ENCODE measurements at regions not wholly inside any gene's neighbourhood (a gene's known extent, or its start where the extent isn't known, plus 50 kb on each side); places are given as distances from the start of the nearest gene placed in this dataset.

DNA sequence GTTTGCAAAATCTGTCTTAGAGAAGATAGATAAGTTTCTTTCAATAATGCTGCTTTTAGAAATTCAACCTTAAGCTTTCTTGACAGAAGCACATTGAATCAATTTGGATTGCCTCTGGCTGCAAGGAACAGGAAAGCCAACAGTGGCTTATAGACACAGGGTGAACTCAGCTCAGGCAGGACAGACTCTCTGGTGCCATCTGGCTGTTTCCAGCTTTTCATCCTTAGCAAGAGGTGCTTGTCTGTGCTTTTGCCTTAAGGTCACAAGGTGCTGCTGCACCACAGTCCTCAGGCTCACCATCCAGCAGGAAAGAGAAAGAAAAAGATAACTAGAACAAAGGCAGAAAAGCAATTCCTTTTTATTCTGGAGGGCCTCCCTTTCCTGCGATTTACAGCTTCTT lies 93.7 kb upstream of the ETS2 start:
- TF ChIP-seq, protein P1, sequence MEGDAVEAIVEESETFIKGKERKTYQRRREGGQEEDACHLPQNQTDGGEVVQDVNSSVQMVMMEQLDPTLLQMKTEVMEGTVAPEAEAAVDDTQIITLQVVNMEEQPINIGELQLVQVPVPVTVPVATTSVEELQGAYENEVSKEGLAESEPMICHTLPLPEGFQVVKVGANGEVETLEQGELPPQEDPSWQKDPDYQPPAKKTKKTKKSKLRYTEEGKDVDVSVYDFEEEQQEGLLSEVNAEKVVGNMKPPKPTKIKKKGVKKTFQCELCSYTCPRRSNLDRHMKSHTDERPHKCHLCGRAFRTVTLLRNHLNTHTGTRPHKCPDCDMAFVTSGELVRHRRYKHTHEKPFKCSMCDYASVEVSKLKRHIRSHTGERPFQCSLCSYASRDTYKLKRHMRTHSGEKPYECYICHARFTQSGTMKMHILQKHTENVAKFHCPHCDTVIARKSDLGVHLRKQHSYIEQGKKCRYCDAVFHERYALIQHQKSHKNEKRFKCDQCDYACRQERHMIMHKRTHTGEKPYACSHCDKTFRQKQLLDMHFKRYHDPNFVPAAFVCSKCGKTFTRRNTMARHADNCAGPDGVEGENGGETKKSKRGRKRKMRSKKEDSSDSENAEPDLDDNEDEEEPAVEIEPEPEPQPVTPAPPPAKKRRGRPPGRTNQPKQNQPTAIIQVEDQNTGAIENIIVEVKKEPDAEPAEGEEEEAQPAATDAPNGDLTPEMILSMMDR (IDR thresholded peaks at IDR 0.05; ENCODE audit: low read depth, low read length, missing control alignments): peak; percentile 67
- H3K4me3 ChIP-seq (ENCODE audit: low read depth, low read length): no peak overlapping the region
- in situ Hi-C loops (cut with HindIII; ENCODE audit: low sequenced_read_pairs): no loop called here
- peak; percentile 23 for DNase-seq (ENCODE audit: low read depth)

DNA sequence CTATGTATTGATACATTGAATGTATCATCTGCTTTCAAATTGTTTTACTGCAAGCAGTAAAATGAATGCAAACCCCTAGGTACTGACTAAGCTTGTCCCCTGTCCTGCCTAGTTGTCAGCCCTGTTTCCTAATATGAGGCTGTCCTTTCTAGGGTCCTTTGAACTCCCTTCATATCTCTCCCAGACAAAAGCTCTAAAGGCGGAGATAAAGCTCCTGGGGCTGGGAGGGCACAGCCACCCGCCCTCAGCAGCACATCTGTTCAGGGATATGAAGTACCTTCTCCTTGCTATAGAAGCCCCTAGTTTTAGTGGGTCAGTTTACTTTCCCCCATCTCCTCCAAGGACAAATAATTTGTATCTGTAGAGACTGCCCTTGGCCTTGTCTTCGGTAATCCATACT lies 93.1 kb upstream of the ETS2 start:
- no peak for DNase-seq (ENCODE audit: low read depth)
- no peak overlapping the region for H3K4me3 ChIP-seq (ENCODE audit: low read depth, low read length)
- in situ Hi-C loops (cut with HindIII; ENCODE audit: low sequenced_read_pairs): no loop called here
- TF ChIP-seq, protein P1 (IDR thresholded peaks at IDR 0.05; ENCODE audit: low read depth, low read length, missing control alignments): no peak

DNA sequence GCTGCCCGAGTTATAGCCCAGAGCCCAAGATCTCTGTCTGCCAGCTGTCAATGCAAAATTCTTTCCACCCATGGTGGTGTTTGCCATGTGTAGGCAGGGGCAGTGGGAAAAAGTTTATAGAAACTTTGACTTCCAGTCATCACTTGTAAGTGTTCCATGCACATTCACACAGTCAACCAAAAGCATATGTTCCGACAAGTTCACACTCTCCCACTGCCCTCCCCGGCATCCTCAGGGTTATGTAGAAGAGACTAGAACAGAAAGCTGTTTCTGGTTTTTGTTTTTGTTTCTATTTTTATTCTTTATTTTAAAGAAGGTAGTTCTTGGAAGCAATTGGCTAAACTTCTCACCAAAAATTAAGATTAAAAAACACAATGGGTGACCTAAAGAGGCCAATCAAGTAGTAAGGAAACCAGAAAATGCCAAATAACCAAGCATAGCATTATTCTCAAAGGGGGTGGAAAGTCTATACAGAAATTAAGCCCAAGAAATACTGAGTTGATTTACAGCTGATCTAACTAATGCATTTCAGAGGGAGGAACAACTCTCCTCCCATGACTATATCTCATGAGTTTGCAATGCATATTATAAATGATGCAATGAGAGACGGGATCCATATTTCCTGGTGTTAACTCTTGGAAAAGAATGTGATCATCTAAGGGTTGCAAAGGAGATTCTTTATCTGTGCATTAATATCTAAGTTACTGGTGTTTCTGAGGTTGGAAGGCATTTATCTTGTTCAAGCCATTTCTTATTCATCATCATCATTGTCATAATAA lies 91.5 kb upstream of the ETS2 start:
- H3K4me3 ChIP-seq (ENCODE audit: low read depth, low read length): no peak overlapping the region
- in situ Hi-C loops (cut with HindIII; ENCODE audit: low sequenced_read_pairs): no loop called here
- DNase-seq (ENCODE audit: low read depth): no peak
- TF ChIP-seq, protein P1 (IDR thresholded peaks at IDR 0.05; ENCODE audit: low read depth, low read length, missing control alignments): no peak

DNA sequence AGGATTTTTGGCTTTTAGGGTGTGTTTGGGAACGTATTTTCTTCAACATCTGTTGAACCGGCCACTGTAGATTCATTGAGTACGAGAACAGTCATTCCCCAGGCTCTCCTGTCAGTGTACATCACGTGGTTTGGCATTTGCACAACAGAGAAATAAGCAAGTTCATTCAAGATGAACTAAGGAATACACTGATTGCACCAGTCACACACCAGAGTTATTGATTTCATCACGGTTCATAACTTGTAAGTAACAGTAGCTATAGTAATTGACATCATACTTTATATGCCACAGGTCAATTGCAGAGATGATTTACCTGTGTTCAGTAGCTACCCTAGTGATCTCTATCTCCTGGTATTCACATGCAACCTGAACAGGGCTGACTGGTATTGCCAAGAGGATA lies 90.7 kb upstream of the ETS2 start:
- H3K4me3 ChIP-seq (ENCODE audit: low read depth, low read length): no peak overlapping the region
- in situ Hi-C loops (cut with HindIII; ENCODE audit: low sequenced_read_pairs): no loop called here
- DNase-seq (ENCODE audit: low read depth): no peak
- TF ChIP-seq, protein P1 (IDR thresholded peaks at IDR 0.05; ENCODE audit: low read depth, low read length, missing control alignments): no peak

DNA sequence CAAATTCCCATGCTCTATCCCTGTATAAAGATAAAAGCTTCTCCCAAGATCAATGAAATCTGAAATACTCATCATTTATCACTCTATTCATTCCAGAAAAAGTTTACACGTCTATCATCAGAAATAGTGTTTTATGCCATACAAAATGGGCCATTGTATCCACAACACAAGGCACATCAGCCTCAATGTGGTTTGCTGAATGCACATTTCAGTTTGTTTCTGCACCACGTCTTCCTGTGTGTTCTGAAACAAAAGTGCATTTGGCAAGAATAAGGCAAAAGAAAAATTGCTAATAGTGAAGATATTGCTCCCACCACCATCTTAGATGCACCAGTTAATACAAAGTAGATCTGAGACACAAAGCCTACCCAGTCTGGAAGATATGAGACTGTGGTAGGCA lies 89.6 kb upstream of the ETS2 start:
- H3K4me3 ChIP-seq (ENCODE audit: low read depth, low read length): no peak overlapping the region
- TF ChIP-seq, protein P1 (IDR thresholded peaks at IDR 0.05; ENCODE audit: low read depth, low read length, missing control alignments): no peak
- no peak for DNase-seq (ENCODE audit: low read depth)
- in situ Hi-C loops (cut with HindIII; ENCODE audit: low sequenced_read_pairs): no loop called here

DNA sequence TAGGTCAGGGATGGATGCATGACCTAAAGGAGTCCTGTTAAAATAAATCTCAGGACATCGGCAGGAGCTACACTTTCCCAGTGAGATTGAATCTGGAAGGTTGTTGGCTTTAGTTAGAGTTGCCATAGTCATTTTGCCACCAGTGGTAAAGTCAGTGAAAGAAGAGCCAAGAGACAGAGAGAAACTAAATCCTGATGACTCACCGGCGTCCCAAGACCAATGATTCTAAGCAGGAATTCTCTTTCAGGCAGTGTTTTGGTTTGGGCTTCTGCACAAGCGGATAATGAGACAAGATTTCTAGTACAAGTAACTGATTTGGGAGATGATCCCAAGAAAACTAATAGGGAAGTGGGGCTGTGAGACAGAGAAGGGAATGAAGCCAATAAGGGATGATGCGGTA lies 88.8 kb upstream of the ETS2 start:
- H3K4me3 ChIP-seq (ENCODE audit: low read depth, low read length): no peak overlapping the region
- in situ Hi-C loops (cut with HindIII; ENCODE audit: low sequenced_read_pairs): no loop called here
- TF ChIP-seq, protein P1 (IDR thresholded peaks at IDR 0.05; ENCODE audit: low read depth, low read length, missing control alignments): no peak
- no peak for DNase-seq (ENCODE audit: low read depth)

Data from astrocyte of the cerebellum (primary cell).